ENCODE measurements at regions not wholly inside any gene's neighbourhood (a gene's known extent, or its start where the extent isn't known, plus 50 kb on each side); places are given as distances from the start of the nearest gene placed in this dataset.
"Not testable (repeated sequence)": the region's sequence is repeated elsewhere in the genome, so short reads cannot be mapped to it uniquely, and the experiment has no call there.

DNA sequence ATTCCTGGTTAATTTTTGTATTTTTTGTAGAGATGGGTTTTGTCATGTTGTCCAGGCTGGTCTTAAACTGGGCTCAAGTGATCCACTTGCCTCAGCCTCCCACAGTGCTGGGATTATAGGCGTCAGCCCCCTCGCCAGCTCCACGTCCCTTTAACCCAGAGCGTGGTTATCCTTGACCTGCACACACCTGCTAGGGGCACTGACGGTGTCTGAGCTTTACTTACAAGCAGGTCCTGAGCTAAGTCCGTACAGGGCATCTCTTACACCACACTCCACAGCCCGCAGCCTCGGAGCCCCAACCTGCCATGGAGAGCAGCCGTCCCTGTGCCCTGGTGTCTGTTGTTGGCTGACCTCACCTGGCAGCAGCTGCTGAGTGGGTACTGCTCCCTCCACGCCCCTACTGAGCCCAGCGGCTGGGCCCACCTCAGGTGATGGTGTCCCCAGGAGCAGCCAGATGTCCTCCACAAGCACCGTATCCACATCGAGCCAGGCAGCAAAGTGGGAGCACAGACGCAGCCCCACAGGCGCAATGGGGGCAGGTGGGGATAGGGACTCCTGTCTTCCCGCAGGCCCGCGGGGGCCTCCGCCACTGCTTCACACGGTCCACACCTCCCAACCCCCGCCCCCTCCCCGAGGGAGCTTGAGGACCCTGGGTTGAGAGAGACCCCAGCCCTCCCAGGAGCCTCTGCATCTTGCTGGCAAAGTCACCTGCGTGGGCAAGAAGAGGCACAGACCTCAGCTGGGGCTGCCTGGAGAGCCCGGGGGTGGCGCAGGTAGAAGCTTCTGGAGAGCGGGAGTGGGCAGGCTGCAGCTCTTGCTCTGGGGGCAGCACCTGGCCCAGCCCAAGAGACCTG, 325.4 kb upstream of the SFSWAP start:
- Histone ChIP-seq H3K27ac (ENCODE audit: low read depth, low read length) (no peak overlapping the region), H3K4me3 (ENCODE audit: low read depth in 1 of 2, low read length in 2 of 2) (no peak overlapping the region), H3K4me1 (ENCODE audit: insufficient read depth, low read length) (no peaks in the 10 kb centered on the region), H3K27me3 (ENCODE audit: control insufficient read depth in 1 of 2, insufficient read depth in 2 of 2, low read length in 2 of 2) (peaks cover 0 to 35% of the 10 kb centered on the region in 2 donors), H3K36me3 (ENCODE audit: insufficient read depth, low read length) (no peaks in the 10 kb centered on the region), H3K9me3 (ENCODE audit: low read length) (no peaks in the 10 kb centered on the region), H3K9ac (ENCODE audit: low read length) (no peak overlapping the region)

DNA sequence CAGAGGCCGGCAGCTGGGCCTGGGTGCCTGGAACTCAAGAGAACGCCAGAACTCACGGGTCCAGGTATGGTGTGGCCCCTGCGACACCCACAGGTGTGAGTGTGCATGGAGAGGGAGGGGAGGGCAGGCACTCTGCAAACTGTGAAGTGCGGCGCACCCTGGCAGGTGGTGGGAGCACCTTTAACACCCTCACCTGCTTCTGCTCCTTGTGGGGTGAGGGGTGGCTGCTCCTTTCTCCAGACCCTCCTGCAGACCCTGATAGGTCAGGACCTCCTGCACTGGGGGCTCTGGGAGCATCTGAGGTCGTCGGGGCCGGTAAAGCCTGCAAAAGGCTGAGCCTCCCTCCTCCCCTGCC, 324.7 kb upstream of the SFSWAP start:
- H3K4me3 ChIP-seq (ENCODE audit: low read depth in 1 of 2, low read length in 2 of 2): no peak overlapping the region
- no peak overlapping the region for H3K9ac ChIP-seq (ENCODE audit: low read length)
- H3K27me3 ChIP-seq (ENCODE audit: control insufficient read depth in 1 of 2, insufficient read depth in 2 of 2, low read length in 2 of 2): peaks cover 0 to 33% of the 10 kb centered on the region in 2 donors
- no peaks in the 10 kb centered on the region for H3K36me3 ChIP-seq (ENCODE audit: insufficient read depth, low read length)
- H3K27ac ChIP-seq (ENCODE audit: low read depth, low read length): no peak overlapping the region
- H3K4me1 ChIP-seq (ENCODE audit: insufficient read depth, low read length): no peaks in the 10 kb centered on the region
- H3K9me3 ChIP-seq (ENCODE audit: low read length): no peaks in the 10 kb centered on the region

DNA sequence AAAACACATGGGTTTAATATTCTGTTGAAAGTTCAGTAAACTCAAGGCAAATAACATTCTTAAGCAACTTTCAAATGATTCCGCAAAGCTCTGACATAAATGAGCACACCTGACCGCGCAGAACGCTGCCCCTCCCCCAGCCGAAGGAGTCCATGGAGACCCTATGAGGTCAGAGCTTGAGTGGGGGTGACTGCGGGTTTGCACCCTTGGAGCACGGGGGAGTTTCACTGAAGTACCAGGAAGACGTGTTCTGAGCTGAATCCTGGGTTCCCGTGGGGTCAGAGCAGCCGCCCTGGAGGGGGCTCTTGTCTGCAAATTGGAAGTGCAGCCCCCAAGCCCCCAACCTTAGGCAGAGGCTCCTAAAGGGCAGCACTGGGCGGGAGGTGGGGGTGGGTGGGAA, 324.1 kb upstream of the SFSWAP start:
- Histone ChIP-seq H3K9ac (ENCODE audit: low read length) (no peak overlapping the region), H3K36me3 (ENCODE audit: insufficient read depth, low read length) (no peaks in the 10 kb centered on the region), H3K27ac (ENCODE audit: low read depth, low read length) (no peak overlapping the region), H3K27me3 (ENCODE audit: control insufficient read depth in 1 of 2, insufficient read depth in 2 of 2, low read length in 2 of 2) (peaks cover 0 to 31% of the 10 kb centered on the region in 2 donors), H3K9me3 (ENCODE audit: low read length) (no peaks in the 10 kb centered on the region), H3K4me1 (ENCODE audit: insufficient read depth, low read length) (no peaks in the 10 kb centered on the region), H3K4me3 (ENCODE audit: low read depth in 1 of 2, low read length in 2 of 2) (no peak overlapping the region)

DNA sequence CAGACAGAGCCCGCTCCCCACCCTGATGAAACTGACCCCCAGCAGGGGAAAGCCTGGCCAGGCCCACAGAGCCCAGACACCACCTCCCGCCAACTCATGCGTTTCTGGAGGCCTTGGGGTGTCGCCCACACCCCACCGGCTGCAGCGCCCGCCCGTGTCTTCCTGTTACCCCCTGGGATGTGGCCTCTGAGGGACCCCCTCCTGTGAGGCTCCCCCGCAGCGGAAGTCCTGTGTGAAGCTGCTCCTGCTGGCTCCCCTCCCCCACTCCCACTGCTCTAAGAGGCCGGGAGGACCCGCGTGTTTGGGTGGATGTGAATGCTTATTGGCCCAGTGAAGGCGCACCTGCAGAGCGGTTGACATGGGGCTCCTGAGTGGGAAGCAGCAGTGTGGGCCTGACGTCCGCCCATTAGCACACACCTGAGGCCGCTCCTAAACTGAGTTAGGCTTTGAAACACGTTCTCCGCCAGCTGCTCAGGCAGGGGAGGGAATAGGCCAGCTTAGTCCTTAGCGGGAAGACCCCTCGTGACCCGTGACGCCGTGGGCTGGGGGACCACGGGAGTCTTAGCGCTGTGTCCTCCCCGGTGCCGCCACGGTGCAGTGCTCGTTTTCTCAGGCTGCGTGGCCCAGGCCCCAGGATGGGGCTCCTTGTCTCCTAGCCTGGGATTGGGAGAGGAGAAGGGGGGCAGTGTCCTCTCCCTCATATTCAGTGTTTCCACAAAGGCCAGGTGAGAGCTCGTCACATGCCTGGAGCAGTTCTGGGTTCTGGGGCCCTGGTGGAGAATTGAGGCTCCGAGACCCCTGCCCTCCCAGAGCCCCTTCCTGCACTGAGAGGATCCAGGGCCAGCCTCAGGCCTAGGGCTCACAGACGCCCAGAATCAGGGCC, 323.4 kb upstream of the SFSWAP start:
- peaks cover 0 to 32% of the 10 kb centered on the region in 2 donors for H3K27me3 ChIP-seq (ENCODE audit: control insufficient read depth in 1 of 2, insufficient read depth in 2 of 2, low read length in 2 of 2)

DNA sequence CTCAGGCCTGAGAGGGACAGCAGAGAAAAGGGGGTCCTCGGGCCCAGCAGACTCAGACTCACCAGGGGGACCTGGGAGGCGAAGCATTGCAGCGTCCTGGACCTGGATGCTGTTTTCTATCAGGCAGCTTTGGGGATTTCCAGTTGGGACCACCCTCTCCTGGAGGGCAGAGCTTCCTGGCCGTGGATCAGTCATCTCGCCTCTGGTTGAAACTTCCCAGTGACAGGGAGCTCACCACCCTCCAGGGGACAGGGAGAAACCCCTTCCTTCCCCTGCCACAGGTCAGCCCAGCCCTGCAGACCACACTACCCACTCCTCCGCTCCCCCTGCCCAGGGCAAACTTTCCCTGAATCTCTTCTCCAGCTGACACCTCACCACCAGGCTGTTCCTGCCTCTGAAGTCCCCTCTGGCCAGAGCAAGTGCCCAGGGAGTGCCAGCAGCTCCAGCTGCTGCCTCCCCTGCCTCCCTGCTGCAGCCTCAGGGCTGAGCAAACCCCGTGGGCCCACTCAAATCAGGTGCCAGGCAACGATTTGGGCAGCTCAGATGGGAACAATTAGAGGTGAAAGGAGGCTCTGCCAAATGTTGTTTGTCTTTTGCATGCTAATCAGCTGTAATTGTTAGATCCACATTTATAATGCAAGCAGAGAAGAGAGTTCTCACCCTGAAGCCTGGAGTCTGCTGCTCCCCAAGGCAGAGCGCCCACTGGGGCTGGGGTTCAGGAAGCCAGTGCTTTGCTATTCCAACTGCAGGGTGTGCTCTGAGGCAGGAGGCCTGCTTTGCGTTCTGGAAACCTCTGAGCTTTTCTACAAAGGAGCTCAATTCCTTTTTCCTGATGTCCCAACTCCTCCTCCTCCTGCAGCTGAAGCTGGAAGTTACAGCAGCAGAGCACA, 322.5 kb upstream of the SFSWAP start:
- H3K4me3 ChIP-seq (ENCODE audit: low read depth in 1 of 2, low read length in 2 of 2); H3K36me3 ChIP-seq (ENCODE audit: insufficient read depth, low read length); H3K4me1 ChIP-seq (ENCODE audit: insufficient read depth, low read length); H3K9ac ChIP-seq (ENCODE audit: low read length); H3K9me3 ChIP-seq (ENCODE audit: low read length); H3K27ac ChIP-seq (ENCODE audit: low read depth, low read length): not testable (repeated sequence)
- peaks cover 0 to 29% of the 10 kb centered on the region in 2 donors for H3K27me3 ChIP-seq (ENCODE audit: control insufficient read depth in 1 of 2, insufficient read depth in 2 of 2, low read length in 2 of 2)

More for the DNA sequence above, 323.4 kb upstream of the SFSWAP start:
- Histone ChIP-seq H3K9me3 (ENCODE audit: low read length) (no peaks in the 10 kb centered on the region), H3K9ac (ENCODE audit: low read length) (no peak overlapping the region), H3K36me3 (ENCODE audit: insufficient read depth, low read length) (no peaks in the 10 kb centered on the region), H3K4me1 (ENCODE audit: insufficient read depth, low read length) (no peaks in the 10 kb centered on the region), H3K27ac (ENCODE audit: low read depth, low read length) (no peak overlapping the region), H3K4me3 (ENCODE audit: low read depth in 1 of 2, low read length in 2 of 2) (no peak overlapping the region)

DNA sequence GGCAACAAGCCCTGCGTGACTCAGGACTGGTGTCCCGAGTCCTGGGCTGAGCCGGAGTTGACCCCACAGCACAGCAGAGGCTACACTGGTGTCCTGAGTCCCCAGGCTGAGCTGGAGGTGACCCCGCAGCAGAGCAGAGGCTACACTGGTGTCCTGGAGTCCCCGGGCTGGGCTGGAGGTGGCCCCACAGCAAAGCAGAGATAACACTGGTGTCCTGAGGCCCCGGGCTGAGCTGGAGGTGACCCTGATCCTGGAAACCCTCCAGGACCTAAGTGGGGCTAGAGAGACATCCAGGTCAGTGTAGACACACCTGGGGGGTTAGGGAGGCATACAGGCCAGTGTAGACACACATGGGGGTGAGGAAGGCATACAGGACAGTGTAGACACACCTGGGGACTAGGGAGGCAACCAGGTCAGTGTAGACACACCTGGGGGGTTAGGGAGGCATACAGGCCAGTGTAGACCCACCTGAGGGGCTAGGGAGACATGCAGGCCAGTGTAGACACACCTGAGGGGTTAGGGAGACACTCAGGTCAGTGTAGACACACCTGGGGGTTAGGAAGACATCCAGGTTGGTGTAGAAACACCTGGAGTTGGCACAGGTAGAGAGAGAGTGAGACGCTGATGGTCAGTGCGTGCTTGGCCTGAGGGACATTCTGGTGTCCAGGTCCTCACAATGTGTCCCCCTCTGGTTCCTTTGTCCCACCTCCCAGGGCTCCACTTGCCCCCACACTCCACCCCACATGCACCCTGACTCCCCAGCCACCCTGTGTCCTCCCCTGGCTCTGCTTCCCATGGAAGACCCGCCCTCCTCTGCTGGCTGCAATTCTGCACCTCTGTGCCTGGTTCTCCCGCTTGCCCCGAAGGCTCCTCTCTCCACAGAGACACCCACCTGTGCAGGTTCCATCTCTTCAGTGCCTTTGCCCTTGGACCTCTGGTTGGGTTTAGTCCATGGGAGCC, 321.6 kb upstream of the SFSWAP start:
- H3K4me1 ChIP-seq (ENCODE audit: insufficient read depth, low read length): no peaks in the 10 kb centered on the region
- H3K9me3 ChIP-seq (ENCODE audit: low read length): no peaks in the 10 kb centered on the region
- H3K27me3 ChIP-seq (ENCODE audit: control insufficient read depth in 1 of 2, insufficient read depth in 2 of 2, low read length in 2 of 2): peaks cover 0 to 20% of the 10 kb centered on the region in 2 donors
- no peak overlapping the region for H3K9ac ChIP-seq (ENCODE audit: low read length)
- H3K27ac ChIP-seq (ENCODE audit: low read depth, low read length): no peak overlapping the region
- H3K36me3 ChIP-seq (ENCODE audit: insufficient read depth, low read length): no peaks in the 10 kb centered on the region
- H3K4me3 ChIP-seq (ENCODE audit: low read depth in 1 of 2, low read length in 2 of 2): no peak overlapping the region

DNA sequence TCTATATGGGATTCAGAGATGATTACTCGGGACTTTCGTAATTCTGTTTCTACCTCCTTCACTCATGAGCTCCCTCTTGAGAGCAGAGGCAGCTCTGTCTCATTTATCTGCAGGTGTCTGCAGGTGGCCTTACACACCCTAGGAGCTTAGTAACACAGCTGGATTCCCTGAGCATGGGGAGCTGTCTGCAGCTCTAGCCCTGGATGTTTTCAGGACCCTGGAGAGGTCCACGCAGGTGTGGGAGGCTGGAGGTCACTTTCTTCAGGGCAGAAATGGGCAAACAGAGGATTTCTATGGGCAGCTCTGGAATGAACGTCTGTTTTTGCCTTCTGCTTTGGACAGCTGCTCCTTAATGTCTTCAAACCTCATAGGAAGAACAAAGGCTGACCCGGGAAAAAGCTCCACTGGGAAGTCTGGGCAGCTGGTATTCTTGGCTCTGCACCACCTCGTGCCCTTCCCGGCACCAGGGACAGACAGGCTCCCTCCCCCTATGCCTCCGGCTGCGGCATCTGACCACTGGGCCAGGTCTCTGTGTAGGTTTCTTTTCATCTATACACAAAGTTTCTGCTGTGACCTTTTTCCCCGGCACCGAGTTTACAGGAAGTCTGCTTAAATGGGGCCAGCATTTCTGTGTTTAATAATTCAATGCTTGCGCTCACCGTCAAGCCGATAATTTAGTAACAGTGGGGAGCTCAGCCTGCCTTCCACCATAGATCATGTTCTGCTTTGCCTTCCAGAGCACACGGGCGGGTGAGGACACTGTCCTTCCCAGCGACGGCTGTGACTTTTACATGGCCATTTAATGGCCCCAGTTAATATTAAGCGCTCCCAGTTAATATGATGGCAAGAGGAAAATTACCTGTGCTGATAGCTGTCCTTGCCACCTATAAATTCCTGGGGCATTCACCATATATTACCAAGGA, 320.2 kb upstream of the SFSWAP start:
- Histone ChIP-seq H3K4me1 (ENCODE audit: insufficient read depth, low read length) (no peaks in the 10 kb centered on the region), H3K9me3 (ENCODE audit: low read length) (no peaks in the 10 kb centered on the region), H3K36me3 (ENCODE audit: insufficient read depth, low read length) (no peaks in the 10 kb centered on the region), H3K27ac (ENCODE audit: low read depth, low read length) (no peak overlapping the region), H3K4me3 (ENCODE audit: low read depth in 1 of 2, low read length in 2 of 2) (no peak overlapping the region), H3K9ac (ENCODE audit: low read length) (no peak overlapping the region), H3K27me3 (ENCODE audit: control insufficient read depth in 1 of 2, insufficient read depth in 2 of 2, low read length in 2 of 2) (peaks cover 0 to 14% of the 10 kb centered on the region in 2 donors)

DNA sequence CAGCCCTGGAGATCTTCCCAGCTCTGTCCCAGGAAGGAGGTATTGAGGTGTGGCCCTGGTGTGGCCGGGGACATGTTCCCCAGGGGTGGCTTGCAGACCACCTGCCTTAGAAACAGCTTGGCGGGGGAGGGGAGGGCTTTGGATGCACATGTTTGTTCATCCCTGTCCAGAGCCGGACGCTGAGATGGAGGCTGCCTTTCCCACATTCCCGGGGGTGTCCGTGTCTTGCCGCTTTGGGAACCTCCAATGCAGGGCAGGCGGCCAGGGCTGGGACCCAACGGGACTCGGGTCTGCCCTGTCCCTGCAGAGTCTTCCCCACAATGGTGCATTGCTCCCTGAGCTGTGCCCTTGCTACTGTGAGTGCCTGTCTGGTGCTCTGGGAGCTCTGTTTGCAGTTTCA, 319.5 kb upstream of the SFSWAP start:
- Histone ChIP-seq H3K4me1 (ENCODE audit: insufficient read depth, low read length) (no peaks in the 10 kb centered on the region), H3K9ac (ENCODE audit: low read length) (no peak overlapping the region), H3K36me3 (ENCODE audit: insufficient read depth, low read length) (no peaks in the 10 kb centered on the region), H3K27ac (ENCODE audit: low read depth, low read length) (no peak overlapping the region), H3K4me3 (ENCODE audit: low read depth in 1 of 2, low read length in 2 of 2) (no peak overlapping the region), H3K27me3 (ENCODE audit: control insufficient read depth in 1 of 2, insufficient read depth in 2 of 2, low read length in 2 of 2) (peaks cover 0 to 14% of the 10 kb centered on the region in 2 donors), H3K9me3 (ENCODE audit: low read length) (no peaks in the 10 kb centered on the region)

DNA sequence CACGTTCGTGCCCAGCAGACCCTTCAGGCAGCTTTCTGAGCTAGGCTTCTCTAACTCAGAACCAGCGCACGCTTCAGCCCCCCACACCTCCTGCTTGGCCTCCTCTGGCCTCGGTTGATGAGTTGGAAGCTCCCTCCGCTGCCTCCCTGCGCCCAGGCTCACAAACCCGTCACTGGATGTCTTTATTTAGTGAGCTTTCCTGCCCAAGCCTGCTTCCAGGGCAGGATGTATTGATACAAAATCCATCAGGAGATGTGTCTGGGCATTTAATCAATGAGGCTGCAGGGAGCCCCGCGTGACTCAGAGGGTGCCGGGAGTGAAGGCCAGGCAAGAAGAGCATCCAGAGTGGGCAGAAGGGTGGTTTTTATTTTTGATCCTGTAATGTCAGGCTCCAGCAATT, 316.1 kb upstream of the SFSWAP start:
- not testable (repeated sequence) for H3K9me3 ChIP-seq (ENCODE audit: low read length); H3K4me1 ChIP-seq (ENCODE audit: insufficient read depth, low read length); H3K9ac ChIP-seq (ENCODE audit: low read length); H3K27ac ChIP-seq (ENCODE audit: low read depth, low read length); H3K4me3 ChIP-seq (ENCODE audit: low read depth in 1 of 2, low read length in 2 of 2); H3K36me3 ChIP-seq (ENCODE audit: insufficient read depth, low read length)
- H3K27me3 ChIP-seq (ENCODE audit: control insufficient read depth in 1 of 2, insufficient read depth in 2 of 2, low read length in 2 of 2): peaks cover 0 to 10% of the 10 kb centered on the region in 2 donors

All from muscle layer of colon (tissue), 2 donors.